Progenitor cell of endocrine pancreas (in vitro differentiated cells): ENCODE measurements at regions not wholly inside any gene's neighbourhood (a gene's known extent, or its start where the extent isn't known, plus 50 kb on each side); places are given as distances from the start of the nearest gene placed in this dataset.

Source experiments
- DNase-seq: peaks from one replicate; pipeline ENCODE4 v3.0.0; 2021; ENCODE audit warnings: low spot score; ENCODE audit not compliant: unreplicated experiment
- H3K27ac Mint-ChIP-seq: 2 replicates; pipeline ENCODE4 v1.8.0; 2021; ENCODE audit warnings: mild to moderate bottlenecking, moderate library complexity, mixed read lengths
- H3K27me3 Mint-ChIP-seq: 2 replicates; pipeline ENCODE4 v1.8.0; 2021; ENCODE audit warnings: mixed read lengths
- H3K36me3 Mint-ChIP-seq: 2 replicates; pipeline ENCODE4 v1.8.0; 2022; ENCODE audit warnings: mixed read lengths; ENCODE audit not compliant: insufficient read depth
- H3K4me1 Mint-ChIP-seq: 2 replicates; pipeline ENCODE4 v1.8.0; 2021; ENCODE audit warnings: low read depth, mixed read lengths
- H3K4me3 Mint-ChIP-seq: 2 replicates; pipeline ENCODE4 v1.8.0; 2021; ENCODE audit warnings: low read depth, mild to moderate bottlenecking, moderate library complexity, mixed read lengths
- H3K9me3 Mint-ChIP-seq: 2 replicates; pipeline ENCODE4 v1.8.0; 2021; ENCODE audit warnings: low read depth, mixed read lengths
- CTCF ChIP-seq: fragments of 200-600 bp; sonication (generic); IDR thresholded peaks from one replicate; pipeline ENCODE4 v1.5.0; 2021; ENCODE audit warnings: antibody characterized with exemption, mild to moderate bottlenecking; ENCODE audit not compliant: unreplicated experiment

- Mint-ChIP-seq H3K36me3 (no peaks in the 10 kb centered on the region), H3K4me1 (no peaks in the 10 kb centered on the region), H3K9me3 (no peaks in the 10 kb centered on the region), H3K27ac (no peak overlapping the region), H3K4me3 (no peak overlapping the region), H3K27me3 (peaks cover 7% of the 10 kb centered on the region)
- DNase-seq, result no peak
- TF ChIP-seq CTCF, result no peak
These were observed 290.9 kb downstream of the CDK5RAP2 start for GRCh38 chr9:120289098-120289497.

GRCh38 chr9:120286530-120286929, 293.4 kb downstream of the CDK5RAP2 start:
- Mint-ChIP-seq H3K4me1 (no peaks in the 10 kb centered on the region), H3K27me3 (peaks cover 8% of the 10 kb centered on the region), H3K9me3 (no peaks in the 10 kb centered on the region), H3K4me3 (no peak overlapping the region), H3K27ac (no peak overlapping the region), H3K36me3 (no peaks in the 10 kb centered on the region)
- no peak for TF ChIP-seq CTCF
- DNase-seq, result no peak

- Mint-ChIP-seq H3K4me1 (no peaks in the 10 kb centered on the region), H3K9me3 (no peaks in the 10 kb centered on the region), H3K4me3 (no peak overlapping the region), H3K27me3 (peaks cover 8% of the 10 kb centered on the region), H3K27ac (no peak overlapping the region), H3K36me3 (no peaks in the 10 kb centered on the region)
- no peak for TF ChIP-seq CTCF
- no peak for DNase-seq
These were observed 295.1 kb downstream of the CDK5RAP2 start for GRCh38 chr9:120284821-120285220.

- DNase-seq, result no peak
- TF ChIP-seq CTCF, result no peak
- H3K4me3 Mint-ChIP-seq, result no peak overlapping the region
- H3K9me3 Mint-ChIP-seq, result no peaks in the 10 kb centered on the region
- H3K4me1 Mint-ChIP-seq, result no peaks in the 10 kb centered on the region
- H3K36me3 Mint-ChIP-seq, result no peaks in the 10 kb centered on the region
- H3K27ac Mint-ChIP-seq, result no peak overlapping the region
- H3K27me3 Mint-ChIP-seq, result peaks cover 8% of the 10 kb centered on the region
These were observed 298.3 kb downstream of the CDK5RAP2 start for GRCh38 chr9:120281665-120282064.

- H3K4me1 Mint-ChIP-seq, result no peaks in the 10 kb centered on the region
- no peak for DNase-seq
- H3K36me3 Mint-ChIP-seq, result no peaks in the 10 kb centered on the region
- H3K9me3 Mint-ChIP-seq, result peaks cover 7% of the 10 kb centered on the region
- TF ChIP-seq CTCF, result no peak
- H3K27ac Mint-ChIP-seq, result no peak overlapping the region
- H3K4me3 Mint-ChIP-seq, result no peak overlapping the region
- peaks cover 3% of the 10 kb centered on the region for H3K27me3 Mint-ChIP-seq
These were observed 312.0 kb downstream of the CDK5RAP2 start for GRCh38 chr9:120267929-120268328.

GRCh38 chr9:120265791-120266190, 314.2 kb downstream of the CDK5RAP2 start:
- no peaks in the 10 kb centered on the region for H3K4me1 Mint-ChIP-seq
- no peak overlapping the region for H3K4me3 Mint-ChIP-seq
- TF ChIP-seq CTCF, result no peak
- no peak overlapping the region for H3K27ac Mint-ChIP-seq
- no peaks in the 10 kb centered on the region for H3K9me3 Mint-ChIP-seq
- no peaks in the 10 kb centered on the region for H3K36me3 Mint-ChIP-seq
- DNase-seq, result no peak
- H3K27me3 Mint-ChIP-seq, result peaks cover 3% of the 10 kb centered on the region
